Small intestine (tissue), 7 donors: ENCODE measurements at regions not wholly inside any gene's neighbourhood (a gene's known extent, or its start where the extent isn't known, plus 50 kb on each side); places are given as distances from the start of the nearest gene placed in this dataset.

ENCODE experiments used
- DNase-seq, 2 donors: peaks; one replicate each; pipeline versions ENCODE4 v3.0.0 to v3.0.0-alpha.2; 2013
- FAIRE-seq: peaks from 2 replicates; lab custom pipeline; 2012; peaks lifted over from hg19 to GRCh38; lab: Jason Lieb, UNC
- H3K27ac ChIP-seq, 3 donors: one replicate each; pipeline ENCODE4 v1.5.1; 2013; ENCODE audit warnings: low read length in 2 of 3, mild to moderate bottlenecking in 2 of 3, control low read depth in 1 of 3, inconsistent platforms in 1 of 3, low read depth in 1 of 3, moderate library complexity in 1 of 3
- H3K27me3 ChIP-seq, 3 donors: one replicate each; pipeline ENCODE4 v1.6.1; 2013; ENCODE audit warnings: low read length in 3 of 3, inconsistent platforms in 1 of 3; ENCODE audit not compliant: control insufficient read depth in 3 of 3, insufficient read depth in 3 of 3
- H3K36me3 ChIP-seq, 3 donors: one replicate each; pipeline ENCODE4 v1.6.1; 2013; ENCODE audit warnings: low read length in 3 of 3, inconsistent platforms in 1 of 3, low read depth in 1 of 3, mild to moderate bottlenecking in 1 of 3, moderate library complexity in 1 of 3; ENCODE audit not compliant: control insufficient read depth in 3 of 3, insufficient read depth in 2 of 3
- H3K4me1 ChIP-seq, 3 donors: one replicate each; pipeline ENCODE4 v1.6.1; 2013; ENCODE audit warnings: low read length in 2 of 3, inconsistent platforms in 1 of 3, low read depth in 1 of 3, mild to moderate bottlenecking in 1 of 3, moderate library complexity in 1 of 3; ENCODE audit not compliant: control insufficient read depth in 3 of 3, insufficient read depth in 2 of 3
- H3K4me3 ChIP-seq, 3 donors: one replicate each; pipeline ENCODE4 v1.5.1; 2013; ENCODE audit warnings: low read length in 3 of 3, control low read depth in 1 of 3, inconsistent platforms in 1 of 3, low read depth in 1 of 3, mild to moderate bottlenecking in 1 of 3, moderate library complexity in 1 of 3
- H3K9me3 ChIP-seq, 2 donors: one replicate each; pipeline ENCODE4 v1.6.1; 2013; ENCODE audit warnings: low read depth in 1 of 2, low read length in 1 of 2; ENCODE audit not compliant: control insufficient read depth in 2 of 2, insufficient read depth in 1 of 2
- WGBS, 3 donors: extraction: QIAGEN DNeasy Blood & Tissue Kit; methylation state at CpG; one replicate each; pipeline ENCODE4 v1.1.7; 2013; 5-methylcytosine and 5-hydroxymethylcytosine counted together
- donor health status: healthy with polysubstance abuse.
- donor health status: control.
- donor health status: control.
- donor health status: Bipolar disorder and iron deficiency.
- donor health status: healthy.

DNA sequence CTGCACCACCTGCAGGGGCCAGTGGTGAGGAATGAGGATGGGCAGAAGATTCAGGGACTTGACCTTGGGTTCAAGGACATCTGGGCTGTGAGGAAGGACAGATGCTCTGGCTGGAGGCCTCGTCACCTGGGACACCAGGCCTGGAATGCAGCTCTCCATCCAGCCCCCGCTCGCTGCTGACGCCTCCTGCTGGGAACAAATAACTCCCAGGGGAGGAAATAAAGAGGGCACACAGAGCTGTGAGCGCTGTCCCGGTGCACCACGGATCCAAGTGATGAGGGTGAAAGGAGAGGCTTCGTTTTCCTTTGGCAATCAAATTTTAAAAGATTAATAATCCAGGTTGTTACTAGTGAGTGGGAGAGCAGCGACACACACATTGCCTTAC lies 368.0 kb upstream of the MYT1L start:
- Histone ChIP-seq H3K4me3 (no peak overlapping the region), H3K9me3 (no peaks in the 10 kb centered on the region), H3K27me3 (no peaks in the 10 kb centered on the region), H3K4me1 (no peaks in the 10 kb centered on the region), H3K36me3 (no peaks in the 10 kb centered on the region), H3K27ac (no peak overlapping the region)
- no peak for DNase-seq
- no peak for FAIRE-seq
- WGBS, 3 donors: 61 to 77% (median 75%) methylated on average over 8 to 9 of the region's 9 CpGs

DNA sequence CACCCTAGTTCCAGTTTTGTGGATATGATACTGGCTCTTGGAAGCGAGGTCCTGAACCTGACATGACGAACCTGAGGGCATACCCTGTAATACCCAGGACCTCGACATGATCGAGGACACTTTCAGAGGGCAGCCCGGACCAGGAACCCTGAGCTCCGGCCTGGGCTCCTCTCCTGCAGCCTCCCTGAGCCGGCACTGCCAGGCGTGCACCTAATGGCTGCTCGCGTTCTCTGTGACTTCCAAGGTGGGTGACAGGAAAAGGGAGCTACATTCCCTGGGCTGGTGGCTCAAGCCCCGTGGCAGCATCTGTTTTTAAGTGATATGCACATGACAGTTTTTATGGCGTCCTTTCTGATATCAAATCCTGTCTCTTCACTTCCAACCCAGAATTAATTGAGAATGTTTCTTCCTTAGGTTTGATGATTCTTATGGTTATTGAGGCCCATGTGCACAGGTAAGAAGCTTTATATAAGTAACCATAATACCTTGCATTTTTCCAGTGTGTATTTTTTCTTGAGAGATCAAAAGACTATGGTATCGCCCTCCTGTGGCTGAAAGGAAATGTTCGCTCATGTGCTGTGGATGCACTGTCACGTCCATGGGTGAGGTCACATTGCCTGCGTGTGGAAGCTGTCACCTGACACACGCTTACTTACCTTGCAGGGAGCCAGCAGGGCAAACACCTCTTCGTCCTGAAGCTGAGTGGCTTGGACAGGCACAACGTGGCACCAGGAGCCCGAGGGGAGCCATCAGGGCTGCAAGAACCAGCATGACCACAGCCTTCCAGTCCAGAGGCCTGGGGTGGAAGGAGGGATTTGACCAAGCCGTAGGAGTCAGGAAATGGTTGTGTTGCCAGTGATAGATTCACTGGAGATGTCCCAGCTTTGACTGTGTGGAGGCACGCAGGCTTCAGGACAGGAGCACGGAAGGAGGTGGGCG lies 367.4 kb upstream of the MYT1L start:
- FAIRE-seq: no peak

DNA sequence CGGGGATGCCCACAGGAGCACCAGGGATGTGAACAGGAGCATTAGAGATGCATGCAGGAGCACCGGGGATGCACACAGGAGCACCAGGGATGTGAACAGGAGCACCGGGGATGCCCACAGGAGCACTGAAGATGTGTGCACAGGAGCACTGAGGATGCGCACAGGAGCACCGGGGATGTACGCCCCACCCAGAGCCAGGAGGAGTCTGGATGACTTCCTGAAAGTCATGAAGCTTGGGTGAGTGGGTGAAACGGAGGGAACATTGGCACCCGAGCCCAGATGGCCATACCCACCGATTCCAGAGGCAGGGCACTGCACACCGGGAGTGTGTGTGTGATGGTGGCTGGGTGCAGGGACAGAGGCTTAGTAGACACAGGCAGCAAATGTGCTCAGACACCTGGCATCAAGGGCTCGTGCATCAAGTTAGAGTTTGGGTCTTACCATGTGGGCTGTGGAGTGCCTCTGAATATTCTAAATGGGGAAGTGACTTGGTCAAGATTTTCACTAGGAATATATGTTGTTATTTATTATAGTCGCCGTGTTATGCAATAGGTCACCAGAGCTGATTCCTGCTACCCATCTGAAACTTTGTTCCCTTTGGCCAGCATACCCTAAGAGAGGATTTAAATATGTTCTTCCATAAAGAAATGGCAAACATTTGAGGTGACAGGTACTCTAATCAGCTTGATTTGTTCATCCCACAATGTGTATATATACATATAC lies 365.8 kb upstream of the MYT1L start:
- DNase-seq (no peak), FAIRE-seq (no peak)
- no peaks in the 10 kb centered on the region for H3K9me3 ChIP-seq
- no peaks in the 10 kb centered on the region for H3K36me3 ChIP-seq
- H3K4me3 ChIP-seq: no peak overlapping the region
- no peaks in the 10 kb centered on the region for H3K27me3 ChIP-seq
- no peaks in the 10 kb centered on the region for H3K4me1 ChIP-seq
- H3K27ac ChIP-seq: no peak overlapping the region
- 83 to 85% (median 84%) methylated on average over 12 to 13 of the region's 13 CpGs for WGBS, 3 donors

More for the DNA sequence above, 367.4 kb upstream of the MYT1L start:
- Histone ChIP-seq H3K27me3 (no peaks in the 10 kb centered on the region), H3K27ac (no peak overlapping the region), H3K4me1 (no peaks in the 10 kb centered on the region), H3K36me3 (no peaks in the 10 kb centered on the region), H3K9me3 (no peaks in the 10 kb centered on the region), H3K4me3 (no peak overlapping the region)
- peak; percentile 33 to 48 for DNase-seq
- WGBS, 3 donors: 65 to 76% (median 70%) methylated on average over 24 of the region's 24 CpGs

DNA sequence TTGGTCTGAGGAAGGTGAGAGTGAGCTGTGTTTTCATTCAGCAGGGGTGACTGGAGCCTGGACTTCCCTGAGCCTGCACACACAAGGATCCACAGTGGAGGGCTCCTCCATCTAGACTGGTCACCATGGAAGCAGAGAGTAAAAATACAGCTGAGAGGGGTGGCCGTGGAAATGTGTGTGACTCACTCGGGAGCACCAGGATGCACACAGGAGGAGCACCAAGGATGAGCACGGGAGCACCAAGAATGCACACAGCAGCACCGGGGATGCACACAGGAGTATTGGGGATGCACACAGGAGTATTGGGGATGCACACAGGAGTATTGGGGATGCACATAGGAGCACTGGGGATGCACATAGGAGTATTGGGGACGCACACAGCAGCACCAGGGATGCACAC lies 365.2 kb upstream of the MYT1L start:
- H3K27me3 ChIP-seq: no peaks in the 10 kb centered on the region
- H3K4me1 ChIP-seq: no peaks in the 10 kb centered on the region
- FAIRE-seq: no peak
- 80 to 83% (median 82%) methylated on average over 5 of the region's 5 CpGs for WGBS, 3 donors
- no peaks in the 10 kb centered on the region for H3K36me3 ChIP-seq
- H3K9me3 ChIP-seq: no peaks in the 10 kb centered on the region
- no peak overlapping the region for H3K4me3 ChIP-seq
- DNase-seq: no peak
- no peak overlapping the region for H3K27ac ChIP-seq

DNA sequence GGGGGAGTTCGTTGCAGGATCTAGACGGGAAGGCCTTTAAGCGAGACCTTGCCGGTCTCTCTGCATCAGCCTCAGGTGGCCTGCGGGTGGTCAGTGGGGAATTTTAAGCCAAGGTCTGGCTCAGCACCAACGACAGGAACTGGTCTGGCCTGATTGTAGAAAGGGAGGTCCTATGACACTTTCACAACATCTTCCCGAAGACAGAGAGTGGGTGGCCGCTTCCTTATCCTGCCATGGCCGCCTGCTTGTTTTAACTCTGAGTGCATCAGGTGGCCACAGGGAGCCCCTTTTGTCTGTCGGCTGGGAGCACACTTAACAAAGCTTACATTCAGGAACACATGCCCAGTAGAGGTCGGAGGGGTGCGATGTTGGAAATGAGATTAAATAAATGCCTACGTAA lies 363.7 kb upstream of the MYT1L start:
- H3K4me1 ChIP-seq: no peaks in the 10 kb centered on the region
- no peaks in the 10 kb centered on the region for H3K27me3 ChIP-seq
- H3K36me3 ChIP-seq: no peaks in the 10 kb centered on the region
- DNase-seq (no peak), FAIRE-seq (no peak)
- no peak overlapping the region for H3K4me3 ChIP-seq
- H3K27ac ChIP-seq: no peak overlapping the region
- H3K9me3 ChIP-seq: no peaks in the 10 kb centered on the region
- WGBS, 3 donors: 79 to 82% (median 82%) methylated on average over 13 of the region's 13 CpGs

DNA sequence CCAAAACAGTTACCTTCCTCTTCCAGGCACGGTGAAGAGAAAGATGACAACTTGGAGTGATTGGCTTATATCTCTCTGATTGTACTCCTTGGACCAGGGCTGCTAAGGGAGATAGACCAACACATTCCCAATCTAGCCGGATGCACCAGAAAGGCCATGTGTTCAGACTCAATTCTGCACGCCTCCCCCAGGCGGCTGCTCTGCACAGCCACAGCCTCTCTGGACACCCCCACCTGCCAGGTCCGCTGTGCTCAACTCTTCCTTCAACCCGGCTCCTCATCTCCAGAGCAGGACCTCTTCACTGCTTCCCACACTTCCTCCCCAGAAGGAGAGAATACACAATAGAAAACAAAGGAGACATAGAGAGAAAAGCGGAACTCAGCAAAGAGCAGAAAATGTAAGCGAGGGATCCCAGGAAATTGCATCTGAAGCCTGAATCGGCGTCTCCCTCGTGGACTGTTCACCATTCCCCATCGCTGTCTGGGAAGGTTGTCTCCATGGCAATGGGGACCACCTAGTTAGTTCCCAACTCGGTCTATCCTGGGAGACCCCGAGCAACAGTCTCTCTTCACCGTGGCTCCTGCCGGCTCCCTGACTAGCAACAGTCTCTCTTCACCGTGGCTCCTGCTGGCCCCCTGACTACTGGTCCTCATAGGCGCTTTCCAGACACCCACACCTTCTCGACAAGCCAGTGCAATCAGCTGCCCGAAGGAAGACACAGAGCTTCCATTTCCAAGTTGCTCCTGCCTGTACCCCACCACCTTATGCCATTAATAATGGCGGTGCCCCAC lies 361.7 kb upstream of the MYT1L start:
- Histone ChIP-seq H3K27me3 (no peaks in the 10 kb centered on the region), H3K27ac (no peak overlapping the region), H3K4me1 (no peaks in the 10 kb centered on the region), H3K9me3 (no peaks in the 10 kb centered on the region), H3K4me3 (no peak overlapping the region), H3K36me3 (no peaks in the 10 kb centered on the region)
- 89 to 91% (median 90%) methylated on average over 21 of the region's 21 CpGs for WGBS, 3 donors
- DNase-seq (no peak), FAIRE-seq (no peak)

DNA sequence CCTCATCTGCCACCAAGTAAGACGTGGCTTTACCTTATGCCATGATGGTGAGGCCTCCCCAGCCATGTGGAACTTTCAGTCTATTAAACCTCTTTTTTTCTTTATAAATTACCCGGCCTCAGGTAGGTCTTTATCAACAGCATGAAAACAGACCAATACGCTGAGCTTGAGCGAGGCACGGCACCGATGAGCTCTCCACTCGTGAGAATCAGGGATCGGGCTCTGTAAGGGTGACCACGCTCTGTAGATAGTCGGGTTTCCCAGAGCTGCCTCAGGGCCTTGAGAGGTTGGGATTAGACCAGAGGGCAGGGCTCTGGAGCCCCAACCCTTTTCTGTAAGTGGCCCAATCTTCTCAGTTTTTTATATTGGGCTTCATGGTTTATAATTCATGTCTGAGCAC lies 360.3 kb upstream of the MYT1L start:
- Histone ChIP-seq H3K27me3 (no peaks in the 10 kb centered on the region), H3K36me3 (no peaks in the 10 kb centered on the region), H3K4me3 (no peak overlapping the region), H3K9me3 (no peaks in the 10 kb centered on the region), H3K4me1 (no peaks in the 10 kb centered on the region), H3K27ac (no peak overlapping the region)
- 87 to 92% (median 92%) methylated on average over 10 of the region's 10 CpGs for WGBS, 3 donors
- DNase-seq: no peak
- FAIRE-seq: no peak

DNA sequence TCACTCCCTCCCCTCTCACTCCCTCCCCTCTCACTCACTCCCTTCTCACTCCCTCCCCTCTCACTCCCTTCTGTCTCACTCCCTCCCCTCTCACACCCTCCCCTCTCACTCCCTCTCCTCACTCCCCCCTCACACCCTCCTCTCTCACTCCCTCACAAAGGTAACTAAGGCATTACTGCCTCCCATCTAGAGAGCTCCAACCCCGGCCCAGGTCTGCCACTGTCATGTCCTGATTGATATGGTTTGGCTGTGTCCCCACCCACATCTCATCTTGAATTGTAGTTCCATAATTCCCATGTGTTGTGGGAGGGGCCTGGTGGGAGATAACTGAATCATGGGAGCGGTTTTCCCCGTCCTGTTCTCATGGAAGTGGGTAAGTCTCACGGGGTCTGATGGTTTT lies 359.9 kb upstream of the MYT1L start:
- WGBS, 3 donors: 63 to 68% (median 67%) methylated on average over 4 of the region's 4 CpGs
- H3K4me3 ChIP-seq: no peak overlapping the region
- DNase-seq (no peak), FAIRE-seq (no peak)
- H3K27ac ChIP-seq: no peak overlapping the region
- H3K9me3 ChIP-seq: no peaks in the 10 kb centered on the region
- no peaks in the 10 kb centered on the region for H3K4me1 ChIP-seq
- no peaks in the 10 kb centered on the region for H3K36me3 ChIP-seq
- H3K27me3 ChIP-seq: no peaks in the 10 kb centered on the region
